Stimulated activated CD4-positive, alpha-beta T cell treated with anti-CD3 and anti-CD28 coated beads, Interleukin-1b, Interleukin-23, amount 100 ng/mL, for 48 hours (primary cell): ENCODE measurements at regions not wholly inside any gene's neighbourhood (a gene's known extent, or its start where the extent isn't known, plus 50 kb on each side); places are given as distances from the start of the nearest gene placed in this dataset.
"Not testable (repeated sequence)": the region's sequence is repeated elsewhere in the genome, so short reads cannot be mapped to it uniquely, and the experiment has no call there.

Experiments used
- DNase-seq: peaks from one replicate; pipeline ENCODE4 v3.0.0-alpha.2; 2020

GRCh38 chr1:149157409-149157808 lies 54.1 kb upstream of the NBPF9 start:
- not testable (repeated sequence) for DNase-seq

- DNase-seq, result not testable (repeated sequence)
Measured at GRCh38 chr1:149158308-149158707, 55.0 kb upstream of the NBPF9 start.

GRCh38 chr1:149163063-149163444 lies 59.7 kb upstream of the NBPF9 start:
- DNase-seq, result not testable (repeated sequence)

GRCh38 chr1:149174765-149175164 lies 71.4 kb upstream of the NBPF9 start:
- DNase-seq, result not testable (repeated sequence)

GRCh38 chr1:149175812-149176211 lies 72.5 kb upstream of the NBPF9 start:
- DNase-seq, result not testable (repeated sequence)

GRCh38 chr1:149176453-149177316 lies 73.3 kb upstream of the NBPF9 start:
- DNase-seq, result peak; percentile 42

- DNase-seq, result not testable (repeated sequence)
Measured at GRCh38 chr1:149190742-149191141, 87.4 kb upstream of the NBPF9 start.

- DNase-seq, result not testable (repeated sequence)
Measured at GRCh38 chr1:149196651-149197050, 93.3 kb upstream of the NBPF9 start.

- not testable (repeated sequence) for DNase-seq
Measured at GRCh38 chr1:149200567-149200966, 97.2 kb upstream of the NBPF9 start.

GRCh38 chr1:149202283-149202682 lies 98.9 kb upstream of the NBPF9 start:
- DNase-seq, result not testable (repeated sequence)

GRCh38 chr1:149204396-149204795 lies 101.0 kb upstream of the NBPF9 start:
- not testable (repeated sequence) for DNase-seq

GRCh38 chr1:149208836-149209235 lies 105.5 kb upstream of the NBPF9 start:
- not testable (repeated sequence) for DNase-seq

- not testable (repeated sequence) for DNase-seq
Measured at GRCh38 chr1:149211757-149212420, 108.5 kb upstream of the NBPF9 start.

- not testable (repeated sequence) for DNase-seq
Measured at GRCh38 chr1:149212946-149213345, 109.6 kb upstream of the NBPF9 start.

GRCh38 chr1:149213673-149214072 lies 110.3 kb upstream of the NBPF9 start:
- DNase-seq, result not testable (repeated sequence)

- DNase-seq, result not testable (repeated sequence)
Measured at GRCh38 chr1:149218080-149218988, 115.0 kb upstream of the NBPF9 start.

- not testable (repeated sequence) for DNase-seq
Measured at GRCh38 chr1:149219539-149219938, 116.2 kb upstream of the NBPF9 start.

- DNase-seq, result not testable (repeated sequence)
Measured at GRCh38 chr1:149220463-149221074, 117.2 kb upstream of the NBPF9 start.

GRCh38 chr1:149227933-149228665 lies 124.7 kb upstream of the NBPF9 start:
- not testable (repeated sequence) for DNase-seq

- DNase-seq, result not testable (repeated sequence)
Measured at GRCh38 chr1:149228672-149229585, 125.6 kb upstream of the NBPF9 start.
